Suprapubic skin (tissue), 4 donors: ENCODE measurements at regions not wholly inside any gene's neighbourhood (a gene's known extent, or its start where the extent isn't known, plus 50 kb on each side); places are given as distances from the start of the nearest gene placed in this dataset.

Source experiments
- DNase-seq, 2 donors: peaks; one replicate each; pipeline ENCODE4 v3.0.0-alpha.2; 2019; ENCODE audit warnings: low spot score in 2 of 2
- H3K27ac ChIP-seq: fragments of 200-600 bp; sonication (generic); one replicate; pipeline ENCODE4 v1.5.1; 2019
- H3K27me3 ChIP-seq: fragments of 200-600 bp; sonication (generic); one replicate; pipeline ENCODE4 v1.5.1; 2019
- H3K36me3 ChIP-seq: fragments of 200-600 bp; sonication (generic); one replicate; pipeline ENCODE4 v1.5.1; 2019
- H3K4me1 ChIP-seq: fragments of 200-600 bp; sonication (generic); one replicate; pipeline ENCODE4 v1.5.1; 2019
- H3K4me3 ChIP-seq: fragments of 200-600 bp; sonication (generic); one replicate; pipeline ENCODE4 v1.5.1; 2019; ENCODE audit warnings: mild to moderate bottlenecking
- H3K9me3 ChIP-seq: fragments of 200-600 bp; sonication (generic); one replicate; pipeline ENCODE4 v1.5.1; 2019
- CTCF ChIP-seq, 2 donors: fragments of 200-600 bp in 1 of 2; fragments of 450-650 bp in 1 of 2; sonication (generic) in 1 of 2; IDR thresholded peaks; one replicate each; pipeline ENCODE4 v1.5.1; 2016 to 2019; ENCODE audit warnings: antibody characterized with exemption in 2 of 2, mild to moderate bottlenecking in 1 of 2, moderate library complexity in 1 of 2
- EP300 ChIP-seq: sonication (generic); formaldehyde crosslinking; IDR thresholded peaks from one replicate; pipeline ENCODE4 v1.6.1; 2017; ENCODE audit warnings: antibody characterized with exemption
- POLR2A ChIP-seq, 2 donors: fragments of 450-650 bp; IDR thresholded peaks; one replicate each; pipeline ENCODE4 v1.6.1; 2017; ENCODE audit warnings: antibody characterized with exemption in 2 of 2, mild to moderate bottlenecking in 2 of 2, moderate library complexity in 2 of 2
- POLR2AphosphoS5 ChIP-seq, 3 donors: sonication (generic); formaldehyde crosslinking; IDR thresholded peaks; one replicate each; pipeline ENCODE4 v1.6.1; 2017; ENCODE audit warnings: antibody characterized with exemption in 3 of 3
- WGBS: methylation state at CpG from one replicate; pipeline ENCODE4 v1.1.5; 2018; 5-methylcytosine and 5-hydroxymethylcytosine counted together

GRCh38 chr5:23717486-23717885 lies 210.1 kb downstream of the PRDM9 start:
- 76% methylated on average over 3 of the region's 3 CpGs for WGBS
- H3K27me3 ChIP-seq, result no peaks in the 10 kb centered on the region
- no peak for DNase-seq
- no peaks in the 10 kb centered on the region for H3K4me1 ChIP-seq
- H3K36me3 ChIP-seq, result no peaks in the 10 kb centered on the region
- H3K4me3 ChIP-seq, result no peak overlapping the region
- TF ChIP-seq POLR2AphosphoS5 (IDR thresholded peaks at IDR 0.05) (no peak), EP300 (no peak), POLR2A (IDR thresholded peaks at IDR 0.05) (no peak), CTCF (IDR thresholded peaks at IDR 0.05) (no peak)
- no peaks in the 10 kb centered on the region for H3K9me3 ChIP-seq
- H3K27ac ChIP-seq, result no peak overlapping the region

GRCh38 chr5:23718564-23718963 lies 211.2 kb downstream of the PRDM9 start:
- TF ChIP-seq POLR2AphosphoS5 (IDR thresholded peaks at IDR 0.05) (no peak), POLR2A (IDR thresholded peaks at IDR 0.05) (no peak), CTCF (IDR thresholded peaks at IDR 0.05) (no peak), EP300 (no peak)
- 96% methylated on average over 1 of the region's 1 CpG for WGBS
- H3K27ac ChIP-seq, result no peak overlapping the region
- DNase-seq, result no peak
- H3K4me3 ChIP-seq, result no peak overlapping the region
- no peaks in the 10 kb centered on the region for H3K4me1 ChIP-seq
- no peaks in the 10 kb centered on the region for H3K9me3 ChIP-seq
- no peaks in the 10 kb centered on the region for H3K36me3 ChIP-seq
- H3K27me3 ChIP-seq, result no peaks in the 10 kb centered on the region

- H3K27ac ChIP-seq, result no peak overlapping the region
- TF ChIP-seq POLR2A (IDR thresholded peaks at IDR 0.05) (no peak), CTCF (IDR thresholded peaks at IDR 0.05) (no peak), POLR2AphosphoS5 (IDR thresholded peaks at IDR 0.05) (no peak), EP300 (no peak)
- no peak overlapping the region for H3K4me3 ChIP-seq
- no peaks in the 10 kb centered on the region for H3K4me1 ChIP-seq
- H3K27me3 ChIP-seq, result no peaks in the 10 kb centered on the region
- 57% methylated on average over 2 of the region's 2 CpGs for WGBS
- no peaks in the 10 kb centered on the region for H3K9me3 ChIP-seq
- no peak for DNase-seq
- no peaks in the 10 kb centered on the region for H3K36me3 ChIP-seq
These were observed 213.9 kb downstream of the PRDM9 start for GRCh38 chr5:23721336-23721735.

GRCh38 chr5:23727271-23727670 lies 219.9 kb downstream of the PRDM9 start:
- no peaks in the 10 kb centered on the region for H3K4me1 ChIP-seq
- WGBS, result 78% methylated on average over 4 of the region's 4 CpGs
- H3K27me3 ChIP-seq, result no peaks in the 10 kb centered on the region
- no peak overlapping the region for H3K4me3 ChIP-seq
- H3K27ac ChIP-seq, result no peak overlapping the region
- TF ChIP-seq POLR2A (IDR thresholded peaks at IDR 0.05) (no peak), POLR2AphosphoS5 (IDR thresholded peaks at IDR 0.05) (no peak), CTCF (IDR thresholded peaks at IDR 0.05) (no peak), EP300 (no peak)
- no peak for DNase-seq
- no peaks in the 10 kb centered on the region for H3K36me3 ChIP-seq
- H3K9me3 ChIP-seq, result no peaks in the 10 kb centered on the region

- H3K9me3 ChIP-seq, result no peaks in the 10 kb centered on the region
- no peak overlapping the region for H3K27ac ChIP-seq
- DNase-seq, result no peak
- no peak for TF ChIP-seq EP300
- TF ChIP-seq POLR2AphosphoS5 (IDR thresholded peaks at IDR 0.05), result no peak
- no peak for TF ChIP-seq POLR2A (IDR thresholded peaks at IDR 0.05)
- no peak for TF ChIP-seq CTCF (IDR thresholded peaks at IDR 0.05)
- 50% methylated on average over 2 of the region's 2 CpGs for WGBS
- no peaks in the 10 kb centered on the region for H3K4me1 ChIP-seq
- H3K4me3 ChIP-seq, result no peak overlapping the region
- no peaks in the 10 kb centered on the region for H3K27me3 ChIP-seq
- no peaks in the 10 kb centered on the region for H3K36me3 ChIP-seq
These were observed 222.6 kb downstream of the PRDM9 start for GRCh38 chr5:23730023-23730422.
